OCI-LY7 (cell line): ENCODE measurements at regions not wholly inside any gene's neighbourhood (a gene's known extent, or its start where the extent isn't known, plus 50 kb on each side); places are given as distances from the start of the nearest gene placed in this dataset.
"Not testable (repeated sequence)": the region's sequence is repeated elsewhere in the genome, so short reads cannot be mapped to it uniquely, and the experiment has no call there.

Source experiments
- EZH2phosphoT487 ChIP-seq: fragments of 200-600 bp; sonication (generic); IDR thresholded peaks from 2 replicates; pipeline ENCODE4 v1.6.1; 2018; ENCODE audit warnings: low read depth, borderline replicate concordance, mild to moderate bottlenecking, mixed run types, antibody characterized with exemption, low read length, moderate library complexity, mixed read lengths
- TF ChIP-seq, protein P1 (sequence below): fragments of 200-600 bp; sonication (generic); conservative IDR thresholded peaks from 2 replicates; pipeline ENCODE4 v1.5.1; 2014; ENCODE audit warnings: mild to moderate bottlenecking, antibody characterized with exemption, low read length, moderate library complexity, mixed read lengths

DNA sequence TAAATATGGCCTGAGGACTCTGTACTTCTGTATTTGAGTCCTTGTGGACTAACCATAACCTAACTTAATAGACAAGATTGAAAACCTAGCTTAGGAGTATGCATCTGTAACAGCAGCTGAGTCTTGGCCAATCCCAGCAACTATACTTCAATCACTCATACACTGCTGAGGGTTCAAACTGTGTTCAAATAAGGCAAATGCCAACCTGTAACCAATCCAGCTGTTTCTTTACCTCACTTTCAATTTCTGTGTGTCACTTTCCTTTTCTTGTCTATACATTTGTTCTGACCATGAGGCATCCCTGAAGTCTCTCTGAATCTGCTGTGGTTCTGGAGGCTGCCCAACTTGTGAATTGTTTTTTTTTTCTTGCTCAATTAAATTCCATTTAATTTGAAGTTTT is 57.9 kb upstream of the GOLGA8O start:
- TF ChIP-seq, protein P1, sequence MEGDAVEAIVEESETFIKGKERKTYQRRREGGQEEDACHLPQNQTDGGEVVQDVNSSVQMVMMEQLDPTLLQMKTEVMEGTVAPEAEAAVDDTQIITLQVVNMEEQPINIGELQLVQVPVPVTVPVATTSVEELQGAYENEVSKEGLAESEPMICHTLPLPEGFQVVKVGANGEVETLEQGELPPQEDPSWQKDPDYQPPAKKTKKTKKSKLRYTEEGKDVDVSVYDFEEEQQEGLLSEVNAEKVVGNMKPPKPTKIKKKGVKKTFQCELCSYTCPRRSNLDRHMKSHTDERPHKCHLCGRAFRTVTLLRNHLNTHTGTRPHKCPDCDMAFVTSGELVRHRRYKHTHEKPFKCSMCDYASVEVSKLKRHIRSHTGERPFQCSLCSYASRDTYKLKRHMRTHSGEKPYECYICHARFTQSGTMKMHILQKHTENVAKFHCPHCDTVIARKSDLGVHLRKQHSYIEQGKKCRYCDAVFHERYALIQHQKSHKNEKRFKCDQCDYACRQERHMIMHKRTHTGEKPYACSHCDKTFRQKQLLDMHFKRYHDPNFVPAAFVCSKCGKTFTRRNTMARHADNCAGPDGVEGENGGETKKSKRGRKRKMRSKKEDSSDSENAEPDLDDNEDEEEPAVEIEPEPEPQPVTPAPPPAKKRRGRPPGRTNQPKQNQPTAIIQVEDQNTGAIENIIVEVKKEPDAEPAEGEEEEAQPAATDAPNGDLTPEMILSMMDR: not testable (repeated sequence)
- not testable (repeated sequence) for TF ChIP-seq EZH2phosphoT487
